Hepatocyte (in vitro differentiated cells): ENCODE measurements at regions not wholly inside any gene's neighbourhood (a gene's known extent, or its start where the extent isn't known, plus 50 kb on each side); places are given as distances from the start of the nearest gene placed in this dataset.

ENCODE experiments used
- CTCF ChIP-seq: fragments of 200-600 bp; sonication (generic); IDR thresholded peaks from 2 replicates; pipeline ENCODE4 v1.5.1; 2016; ENCODE audit warnings: antibody characterized with exemption, mild to moderate bottlenecking; ENCODE audit not compliant: poor library complexity
- EZH2phosphoT487 ChIP-seq: fragments of 200-600 bp; sonication (generic); IDR thresholded peaks from one replicate; pipeline ENCODE4 v1.6.1; 2018; ENCODE audit warnings: antibody characterized with exemption, mild to moderate bottlenecking, low read depth, moderate library complexity; ENCODE audit not compliant: unreplicated experiment, severe bottlenecking

- TF ChIP-seq CTCF, result no peak
- no peak for TF ChIP-seq EZH2phosphoT487
Measured at GRCh38 chr5:3512361-3513095, 83.1 kb upstream of the IRX1 start.
